Thyroid gland (tissue), 4 donors: ENCODE measurements at regions not wholly inside any gene's neighbourhood (a gene's known extent, or its start where the extent isn't known, plus 50 kb on each side); places are given as distances from the start of the nearest gene placed in this dataset.
"Not testable (repeated sequence)": the region's sequence is repeated elsewhere in the genome, so short reads cannot be mapped to it uniquely, and the experiment has no call there.

Experiments used
- DNase-seq, 2 donors: peaks; one replicate each; pipeline ENCODE4 v3.0.0-alpha.2; 2019
- H3K27ac ChIP-seq, 3 donors: fragments of 200-600 bp; sonication (generic); 1 replicate in 2 of 3; 2 replicates in 1 of 3; pipeline ENCODE4 v1.5.1; 2016 to 2019; ENCODE audit warnings: mild to moderate bottlenecking in 1 of 3, moderate library complexity in 1 of 3
- H3K27me3 ChIP-seq: fragments of 200-600 bp; sonication (generic); one replicate; pipeline ENCODE4 v1.5.1; 2019
- H3K36me3 ChIP-seq, 2 donors: fragments of 200-600 bp; sonication (generic); one replicate each; pipeline ENCODE4 v1.5.1; 2016 to 2019
- H3K4me1 ChIP-seq, 2 donors: fragments of 200-600 bp; sonication (generic); one replicate each; pipeline ENCODE4 v1.5.1; 2017 to 2019
- H3K4me3 ChIP-seq, 3 donors: fragments of 200-600 bp; sonication (generic); replicated peaks in 1 of 3; 1 replicate in 2 of 3; 2 replicates in 1 of 3; pipeline ENCODE4 v1.5.1; 2016; ENCODE audit warnings: mild to moderate bottlenecking in 1 of 3
- H3K9me3 ChIP-seq: fragments of 200-600 bp; sonication (generic); one replicate; pipeline ENCODE4 v1.5.1; 2017
- CTCF ChIP-seq, 6 experiments: fragments of 200-600 bp in 3 of 6; fragments of 450-650 bp in 3 of 6; sonication (generic) in 3 of 6; IDR thresholded peaks; one replicate each; pipeline ENCODE4 v1.5.1; 2016 to 2019; ENCODE audit warnings: antibody characterized with exemption in 6 of 6, mild to moderate bottlenecking in 2 of 6, inconsistent platforms in 1 of 6, moderate library complexity in 1 of 6
- POLR2A ChIP-seq, 2 donors: fragments of 450-650 bp; IDR thresholded peaks; one replicate each; pipeline ENCODE4 v1.6.1; 2017; ENCODE audit warnings: antibody characterized with exemption in 2 of 2, mild to moderate bottlenecking in 2 of 2, moderate library complexity in 1 of 2
- WGBS, 2 donors: methylation state at CpG; one replicate each; pipeline ENCODE4 v1.1.5; 2017; 5-methylcytosine and 5-hydroxymethylcytosine counted together
- intact Hi-C: fragments of 100-400 bp; cut with DNase I; formaldehyde crosslinking; loops from one replicate; pipeline ENCODE4 v1.15.1; 2023

- no peak overlapping the region for H3K27ac ChIP-seq
- intact Hi-C loops = no loop called here
- no peaks in the 10 kb centered on the region for H3K4me1 ChIP-seq
- no peak overlapping the region for H3K4me3 ChIP-seq
- DNase-seq = no peak
- H3K27me3 ChIP-seq = no peaks in the 10 kb centered on the region
- no peaks in the 10 kb centered on the region for H3K9me3 ChIP-seq
- no peaks in the 10 kb centered on the region for H3K36me3 ChIP-seq
- no peak for TF ChIP-seq POLR2A (IDR thresholded peaks at IDR 0.05)
- TF ChIP-seq CTCF (IDR thresholded peaks at IDR 0.05) = no peak
Measured at GRCh38 chr5:99586878-99587277, 658.1 kb upstream of the CHD1 start.

- DNase-seq, H3K4me1 ChIP-seq, H3K27me3 ChIP-seq, H3K9me3 ChIP-seq, intact Hi-C loops, H3K36me3 ChIP-seq, H3K27ac ChIP-seq, H3K4me3 ChIP-seq: not testable (repeated sequence)
- WGBS, 2 donors = 87 to 89% methylated on average over 3 of the region's 3 CpGs
Measured at GRCh38 chr5:99581204-99581603, 652.4 kb upstream of the CHD1 start.

- intact Hi-C loops, H3K9me3 ChIP-seq, H3K27me3 ChIP-seq, H3K4me3 ChIP-seq, H3K4me1 ChIP-seq, H3K36me3 ChIP-seq, H3K27ac ChIP-seq, DNase-seq: not testable (repeated sequence)
- WGBS, 2 donors = 83 to 84% methylated on average over 12 to 15 of the region's 15 CpGs
Measured at GRCh38 chr5:99562937-99563627, 634.3 kb upstream of the CHD1 start.

GRCh38 chr5:99553211-99553810, 624.5 kb upstream of the CHD1 start:
- H3K27me3 ChIP-seq = no peaks in the 10 kb centered on the region
- H3K4me1 ChIP-seq = no peaks in the 10 kb centered on the region
- H3K9me3 ChIP-seq = no peaks in the 10 kb centered on the region
- intact Hi-C loops = no loop called here
- DNase-seq = no peak
- no peaks in the 10 kb centered on the region for H3K36me3 ChIP-seq
- H3K27ac ChIP-seq = no peak overlapping the region
- no peak overlapping the region for H3K4me3 ChIP-seq
- WGBS, 2 donors = 83 to 85% methylated on average over 1 of the region's 1 CpG
- TF ChIP-seq POLR2A (IDR thresholded peaks at IDR 0.05) (no peak), CTCF (IDR thresholded peaks at IDR 0.05) (no peak)

- no peak for TF ChIP-seq CTCF (IDR thresholded peaks at IDR 0.05)
- TF ChIP-seq POLR2A (IDR thresholded peaks at IDR 0.05) = no peak
- no peaks in the 10 kb centered on the region for H3K9me3 ChIP-seq
- no peaks in the 10 kb centered on the region for H3K4me1 ChIP-seq
- 75 to 88% methylated on average over 1 of the region's 1 CpG for WGBS, 2 donors
- no peaks in the 10 kb centered on the region for H3K36me3 ChIP-seq
- intact Hi-C loops = no loop called here
- H3K4me3 ChIP-seq = no peak overlapping the region
- H3K27ac ChIP-seq = no peak overlapping the region
- no peak for DNase-seq
- no peaks in the 10 kb centered on the region for H3K27me3 ChIP-seq
Measured at GRCh38 chr5:99544356-99544755, 615.5 kb upstream of the CHD1 start.

- intact Hi-C loops = no loop called here
- 66 to 71% methylated on average over 4 of the region's 4 CpGs for WGBS, 2 donors
- Histone ChIP-seq H3K4me3 (no peak overlapping the region), H3K27ac (no peak overlapping the region), H3K9me3 (no peaks in the 10 kb centered on the region), H3K36me3 (no peaks in the 10 kb centered on the region), H3K27me3 (no peaks in the 10 kb centered on the region), H3K4me1 (no peaks in the 10 kb centered on the region)
- no peak for DNase-seq
- no peak for TF ChIP-seq POLR2A (IDR thresholded peaks at IDR 0.05)
- no peak for TF ChIP-seq CTCF (IDR thresholded peaks at IDR 0.05)
Measured at GRCh38 chr5:99543841-99544240, 615.0 kb upstream of the CHD1 start.

GRCh38 chr5:99534241-99534640, 605.4 kb upstream of the CHD1 start:
- intact Hi-C loops, H3K4me3 ChIP-seq, DNase-seq, H3K4me1 ChIP-seq, H3K27me3 ChIP-seq, H3K9me3 ChIP-seq, H3K36me3 ChIP-seq, H3K27ac ChIP-seq: not testable (repeated sequence)
- WGBS, 2 donors = 90% methylated on average over 6 of the region's 13 CpGs; no CpG with 5 or more reads in 1 of the 2 donors

- H3K27ac ChIP-seq, H3K4me1 ChIP-seq, H3K36me3 ChIP-seq, intact Hi-C loops, H3K27me3 ChIP-seq, H3K9me3 ChIP-seq, H3K4me3 ChIP-seq, DNase-seq: not testable (repeated sequence)
- WGBS, 2 donors = 70 to 79% methylated on average over 1 of the region's 1 CpG
Measured at GRCh38 chr5:99521666-99522065, 592.9 kb upstream of the CHD1 start.

- 33 to 47% methylated on average over 6 of the region's 6 CpGs for WGBS, 2 donors
- H3K9me3 ChIP-seq, H3K27ac ChIP-seq, H3K27me3 ChIP-seq, H3K36me3 ChIP-seq, H3K4me3 ChIP-seq, DNase-seq, H3K4me1 ChIP-seq, intact Hi-C loops: not testable (repeated sequence)
Measured at GRCh38 chr5:99515864-99516490, 587.2 kb upstream of the CHD1 start.
